SK-N-SH treated with all-trans-retinoic acid at 6 μM for 48 hours (cell line): ENCODE measurements at regions not wholly inside any gene's neighbourhood (a gene's known extent, or its start where the extent isn't known, plus 50 kb on each side); places are given as distances from the start of the nearest gene placed in this dataset.
"Not testable (repeated sequence)": the region's sequence is repeated elsewhere in the genome, so short reads cannot be mapped to it uniquely, and the experiment has no call there.

ENCODE experiments used
- ATAC-seq: fragments of 200-7000 bp; cut with Tn5 transposase; 3 replicates; pipeline ENCODE4 v1.9.1; 2020; ENCODE audit warnings: mild to moderate bottlenecking, moderate library complexity
- ARNTL ChIP-seq: fragments of 450-650 bp; formaldehyde crosslinking; IDR thresholded peaks from 2 replicates; pipeline ENCODE4 v1.5.0; 2020; ENCODE audit warnings: low read depth, mild to moderate bottlenecking, moderate library complexity, borderline replicate concordance
- BACH2 ChIP-seq: fragments of 250-450 bp; sonication (Bioruptor Pico); IDR thresholded peaks from 2 replicates; pipeline ENCODE4 v1.9.0; 2021; ENCODE audit warnings: mild to moderate bottlenecking, borderline replicate concordance
- CSDC2 ChIP-seq: fragments of 250-450 bp; sonication (Bioruptor Pico); IDR thresholded peaks from 2 replicates; pipeline ENCODE4 v1.5.0; 2020; ENCODE audit warnings: mild to moderate bottlenecking, moderate library complexity
- ESRRG ChIP-seq: fragments of 250-450 bp; sonication (Bioruptor Pico); IDR thresholded peaks from 2 replicates; pipeline ENCODE4 v1.6.1; 2021; ENCODE audit warnings: mild to moderate bottlenecking
- GLIS3 ChIP-seq: fragments of 250-450 bp; sonication (Bioruptor Pico); IDR thresholded peaks from 2 replicates; pipeline ENCODE4 v1.5.0; 2020; ENCODE audit warnings: mild to moderate bottlenecking, moderate library complexity
- ISL1 ChIP-seq: fragments of 250-450 bp; sonication (Bioruptor Pico); IDR thresholded peaks from 2 replicates; pipeline ENCODE4 v2.1.2; 2022; ENCODE audit warnings: mild to moderate bottlenecking, moderate library complexity
- OSR1 ChIP-seq: fragments of 250-450 bp; sonication (Bioruptor Pico); IDR thresholded peaks from 2 replicates; pipeline ENCODE4 v1.8.0; 2022; ENCODE audit warnings: moderate library complexity, mild to moderate bottlenecking, inconsistent platforms
- PPARA ChIP-seq: fragments of 250-450 bp; sonication (Bioruptor Pico); IDR thresholded peaks from 2 replicates; pipeline ENCODE4 v1.5.0; 2020; ENCODE audit warnings: mild to moderate bottlenecking, borderline replicate concordance
- RARB ChIP-seq: fragments of 250-450 bp; sonication (Bioruptor Pico); IDR thresholded peaks from 2 replicates; pipeline ENCODE4 v1.8.0; 2021; ENCODE audit warnings: mild to moderate bottlenecking, moderate library complexity
- SNAI2 ChIP-seq: fragments of 250-450 bp; sonication (Bioruptor Pico); IDR thresholded peaks from 2 replicates; pipeline ENCODE4 v1.5.0; 2020; ENCODE audit warnings: mild to moderate bottlenecking, moderate library complexity
- TCF4 ChIP-seq: fragments of 250-450 bp; sonication (Bioruptor Pico); IDR thresholded peaks from 2 replicates; pipeline ENCODE4 v1.8.0; 2021; ENCODE audit warnings: mild to moderate bottlenecking, moderate library complexity, borderline replicate concordance
- TOX ChIP-seq: fragments of 250-450 bp; sonication (Bioruptor Pico); IDR thresholded peaks from 2 replicates; pipeline ENCODE4 v1.8.0; 2021; ENCODE audit warnings: mild to moderate bottlenecking, moderate library complexity, borderline replicate concordance
- ZC3H10 ChIP-seq: fragments of 250-450 bp; sonication (Bioruptor Pico); IDR thresholded peaks from 2 replicates; pipeline ENCODE4 v1.5.1; 2021; ENCODE audit warnings: mild to moderate bottlenecking, moderate library complexity
- ZFP3 ChIP-seq: fragments of 250-450 bp; sonication (Bioruptor Pico); IDR thresholded peaks from 2 replicates; pipeline ENCODE4 v1.5.0; 2020; ENCODE audit warnings: mild to moderate bottlenecking, moderate library complexity
- ZFP30 ChIP-seq: fragments of 450-650 bp; formaldehyde crosslinking; IDR thresholded peaks from 2 replicates; pipeline ENCODE4 v1.5.0; 2022; ENCODE audit warnings: mild to moderate bottlenecking, moderate library complexity
- ZNF565 ChIP-seq: fragments of 450-650 bp; formaldehyde crosslinking; conservative IDR thresholded peaks from 2 replicates; pipeline ENCODE4 v1.5.0; 2020; ENCODE audit warnings: low read depth, mild to moderate bottlenecking, moderate library complexity
- ZNF70 ChIP-seq: fragments of 450-650 bp; formaldehyde crosslinking; IDR thresholded peaks from 2 replicates; pipeline ENCODE4 v1.5.0; 2020; ENCODE audit warnings: mild to moderate bottlenecking, moderate library complexity
- ZNF8 ChIP-seq: fragments of 450-650 bp; formaldehyde crosslinking; IDR thresholded peaks from 2 replicates; pipeline ENCODE4 v1.5.0; 2020; ENCODE audit warnings: mild to moderate bottlenecking, moderate library complexity
- TF ChIP-seq, protein P1 (sequence below): fragments of 250-450 bp; sonication (Bioruptor Pico); IDR thresholded peaks from 2 replicates; pipeline ENCODE4 v1.5.1; 2020; ENCODE audit warnings: low read depth, mild to moderate bottlenecking, moderate library complexity
- TF ChIP-seq, protein P2 (sequence below): fragments of 250-450 bp; sonication (Bioruptor Pico); IDR thresholded peaks from 2 replicates; pipeline ENCODE4 v1.5.1; 2021; ENCODE audit warnings: mild to moderate bottlenecking, moderate library complexity
- TF ChIP-seq, protein P3 (sequence below): fragments of 250-450 bp; sonication (Bioruptor Pico); IDR thresholded peaks from 2 replicates; pipeline ENCODE4 v1.8.0; 2021; ENCODE audit warnings: low read depth, mild to moderate bottlenecking, moderate library complexity, borderline replicate concordance
- TF ChIP-seq, protein P4 (sequence below): fragments of 250-450 bp; sonication (Bioruptor Pico); IDR thresholded peaks from 2 replicates; pipeline ENCODE4 v1.8.0; 2020; ENCODE audit warnings: mild to moderate bottlenecking, moderate library complexity, borderline replicate concordance
- TF ChIP-seq, protein P5 (sequence below): fragments of 250-450 bp; sonication (Bioruptor Pico); IDR thresholded peaks from 2 replicates; pipeline ENCODE4 v1.5.0; 2020; ENCODE audit warnings: mild to moderate bottlenecking, moderate library complexity

DNA sequence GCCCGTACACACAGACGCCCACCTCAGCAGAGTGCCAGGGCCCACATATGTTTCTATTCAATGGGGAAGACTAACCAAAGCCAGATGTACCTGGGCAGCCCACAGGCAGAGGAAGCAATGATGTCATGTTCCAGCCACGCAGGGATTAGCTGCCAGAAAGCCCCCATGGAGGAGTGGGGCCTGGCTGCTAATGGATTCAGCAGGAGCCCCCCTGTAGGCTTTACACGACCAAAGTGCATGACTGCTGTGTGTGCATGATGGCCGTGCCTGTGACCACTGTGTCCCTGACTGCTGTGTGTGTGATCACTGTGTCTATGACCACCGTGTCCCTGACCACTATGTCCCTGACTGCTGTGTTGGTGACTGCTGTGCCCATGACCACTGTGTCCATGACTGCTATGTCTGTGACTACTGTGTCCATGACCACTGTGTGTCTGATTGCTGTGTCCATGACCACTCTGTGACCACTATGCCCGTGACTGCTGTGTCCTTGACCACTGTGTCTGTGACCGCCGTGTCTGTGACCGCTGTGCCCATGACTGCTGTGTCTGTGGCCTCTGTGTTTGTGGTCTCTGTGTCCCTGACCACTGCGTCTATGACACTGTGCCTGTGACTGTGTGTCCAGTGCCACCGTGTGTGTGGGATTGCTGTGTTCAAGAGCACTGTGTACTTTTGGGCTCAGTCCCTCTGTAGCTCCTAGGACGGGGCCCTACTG is 409.3 kb downstream of the RPS24 start:
- peak; percentile 75 for ATAC-seq
- TF ChIP-seq, protein P1, sequence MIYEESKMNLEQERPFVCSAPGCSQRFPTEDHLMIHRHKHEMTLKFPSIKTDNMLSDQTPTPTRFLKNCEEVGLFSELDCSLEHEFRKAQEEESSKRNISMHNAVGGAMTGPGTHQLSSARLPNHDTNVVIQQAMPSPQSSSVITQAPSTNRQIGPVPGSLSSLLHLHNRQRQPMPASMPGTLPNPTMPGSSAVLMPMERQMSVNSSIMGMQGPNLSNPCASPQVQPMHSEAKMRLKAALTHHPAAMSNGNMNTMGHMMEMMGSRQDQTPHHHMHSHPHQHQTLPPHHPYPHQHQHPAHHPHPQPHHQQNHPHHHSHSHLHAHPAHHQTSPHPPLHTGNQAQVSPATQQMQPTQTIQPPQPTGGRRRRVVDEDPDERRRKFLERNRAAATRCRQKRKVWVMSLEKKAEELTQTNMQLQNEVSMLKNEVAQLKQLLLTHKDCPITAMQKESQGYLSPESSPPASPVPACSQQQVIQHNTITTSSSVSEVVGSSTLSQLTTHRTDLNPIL (CRISPR knock-in tag), result no peak
- TF ChIP-seq PPARA (CRISPR knock-in tag) (no peak), CSDC2 (no peak), ZNF8 (CRISPR knock-in tag) (no peak), TOX (CRISPR knock-in tag) (no peak), ZC3H10 (CRISPR knock-in tag) (no peak), OSR1 (CRISPR knock-in tag) (no peak), ZNF70 (CRISPR knock-in tag) (0 out of 2 replicates have a peak, but pooled peaks have one; percentile 28), TCF4 (CRISPR knock-in tag) (peak; percentile 95), ZNF565 (CRISPR knock-in tag) (peak; percentile 52; the same call in 1 of the 2 replicates), GLIS3 (CRISPR knock-in tag) (no peak), ARNTL (0 out of 2 replicates have a peak, but pooled peaks have one; percentile 37), RARB (CRISPR knock-in tag) (no peak), ZFP3 (CRISPR knock-in tag) (0 out of 2 replicates have a peak, but pooled peaks have one; percentile 25), ISL1 (CRISPR knock-in tag) (no peak), BACH2 (CRISPR knock-in tag) (0 out of 2 replicates have a peak, but pooled peaks have one; percentile 62), ZFP30 (no peak), SNAI2 (CRISPR knock-in tag) (peak; percentile 40; the same call in 1 of the 2 replicates), ESRRG (CRISPR knock-in tag) (no peak)
- TF ChIP-seq, protein P2, sequence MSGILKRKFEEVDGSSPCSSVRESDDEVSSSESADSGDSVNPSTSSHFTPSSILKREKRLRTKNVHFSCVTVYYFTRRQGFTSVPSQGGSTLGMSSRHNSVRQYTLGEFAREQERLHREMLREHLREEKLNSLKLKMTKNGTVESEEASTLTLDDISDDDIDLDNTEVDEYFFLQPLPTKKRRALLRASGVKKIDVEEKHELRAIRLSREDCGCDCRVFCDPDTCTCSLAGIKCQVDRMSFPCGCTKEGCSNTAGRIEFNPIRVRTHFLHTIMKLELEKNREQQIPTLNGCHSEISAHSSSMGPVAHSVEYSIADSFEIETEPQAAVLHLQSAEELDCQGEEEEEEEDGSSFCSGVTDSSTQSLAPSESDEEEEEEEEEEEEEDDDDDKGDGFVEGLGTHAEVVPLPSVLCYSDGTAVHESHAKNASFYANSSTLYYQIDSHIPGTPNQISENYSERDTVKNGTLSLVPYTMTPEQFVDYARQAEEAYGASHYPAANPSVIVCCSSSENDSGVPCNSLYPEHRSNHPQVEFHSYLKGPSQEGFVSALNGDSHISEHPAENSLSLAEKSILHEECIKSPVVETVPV (CRISPR knock-in tag), result no peak
- TF ChIP-seq, protein P3, sequence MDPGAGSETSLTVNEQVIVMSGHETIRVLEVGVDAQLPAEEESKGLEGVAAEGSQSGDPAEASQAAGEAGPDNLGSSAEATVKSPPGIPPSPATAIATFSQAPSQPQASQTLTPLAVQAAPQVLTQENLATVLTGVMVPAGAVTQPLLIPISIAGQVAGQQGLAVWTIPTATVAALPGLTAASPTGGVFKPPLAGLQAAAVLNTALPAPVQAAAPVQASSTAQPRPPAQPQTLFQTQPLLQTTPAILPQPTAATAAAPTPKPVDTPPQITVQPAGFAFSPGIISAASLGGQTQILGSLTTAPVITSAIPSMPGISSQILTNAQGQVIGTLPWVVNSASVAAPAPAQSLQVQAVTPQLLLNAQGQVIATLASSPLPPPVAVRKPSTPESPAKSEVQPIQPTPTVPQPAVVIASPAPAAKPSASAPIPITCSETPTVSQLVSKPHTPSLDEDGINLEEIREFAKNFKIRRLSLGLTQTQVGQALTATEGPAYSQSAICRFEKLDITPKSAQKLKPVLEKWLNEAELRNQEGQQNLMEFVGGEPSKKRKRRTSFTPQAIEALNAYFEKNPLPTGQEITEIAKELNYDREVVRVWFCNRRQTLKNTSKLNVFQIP (CRISPR knock-in tag), result no peak
- TF ChIP-seq, protein P4, sequence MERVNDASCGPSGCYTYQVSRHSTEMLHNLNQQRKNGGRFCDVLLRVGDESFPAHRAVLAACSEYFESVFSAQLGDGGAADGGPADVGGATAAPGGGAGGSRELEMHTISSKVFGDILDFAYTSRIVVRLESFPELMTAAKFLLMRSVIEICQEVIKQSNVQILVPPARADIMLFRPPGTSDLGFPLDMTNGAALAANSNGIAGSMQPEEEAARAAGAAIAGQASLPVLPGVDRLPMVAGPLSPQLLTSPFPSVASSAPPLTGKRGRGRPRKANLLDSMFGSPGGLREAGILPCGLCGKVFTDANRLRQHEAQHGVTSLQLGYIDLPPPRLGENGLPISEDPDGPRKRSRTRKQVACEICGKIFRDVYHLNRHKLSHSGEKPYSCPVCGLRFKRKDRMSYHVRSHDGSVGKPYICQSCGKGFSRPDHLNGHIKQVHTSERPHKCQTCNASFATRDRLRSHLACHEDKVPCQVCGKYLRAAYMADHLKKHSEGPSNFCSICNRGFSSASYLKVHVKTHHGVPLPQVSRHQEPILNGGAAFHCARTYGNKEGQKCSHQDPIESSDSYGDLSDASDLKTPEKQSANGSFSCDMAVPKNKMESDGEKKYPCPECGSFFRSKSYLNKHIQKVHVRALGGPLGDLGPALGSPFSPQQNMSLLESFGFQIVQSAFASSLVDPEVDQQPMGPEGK (CRISPR knock-in tag), result no peak
- TF ChIP-seq, protein P5, sequence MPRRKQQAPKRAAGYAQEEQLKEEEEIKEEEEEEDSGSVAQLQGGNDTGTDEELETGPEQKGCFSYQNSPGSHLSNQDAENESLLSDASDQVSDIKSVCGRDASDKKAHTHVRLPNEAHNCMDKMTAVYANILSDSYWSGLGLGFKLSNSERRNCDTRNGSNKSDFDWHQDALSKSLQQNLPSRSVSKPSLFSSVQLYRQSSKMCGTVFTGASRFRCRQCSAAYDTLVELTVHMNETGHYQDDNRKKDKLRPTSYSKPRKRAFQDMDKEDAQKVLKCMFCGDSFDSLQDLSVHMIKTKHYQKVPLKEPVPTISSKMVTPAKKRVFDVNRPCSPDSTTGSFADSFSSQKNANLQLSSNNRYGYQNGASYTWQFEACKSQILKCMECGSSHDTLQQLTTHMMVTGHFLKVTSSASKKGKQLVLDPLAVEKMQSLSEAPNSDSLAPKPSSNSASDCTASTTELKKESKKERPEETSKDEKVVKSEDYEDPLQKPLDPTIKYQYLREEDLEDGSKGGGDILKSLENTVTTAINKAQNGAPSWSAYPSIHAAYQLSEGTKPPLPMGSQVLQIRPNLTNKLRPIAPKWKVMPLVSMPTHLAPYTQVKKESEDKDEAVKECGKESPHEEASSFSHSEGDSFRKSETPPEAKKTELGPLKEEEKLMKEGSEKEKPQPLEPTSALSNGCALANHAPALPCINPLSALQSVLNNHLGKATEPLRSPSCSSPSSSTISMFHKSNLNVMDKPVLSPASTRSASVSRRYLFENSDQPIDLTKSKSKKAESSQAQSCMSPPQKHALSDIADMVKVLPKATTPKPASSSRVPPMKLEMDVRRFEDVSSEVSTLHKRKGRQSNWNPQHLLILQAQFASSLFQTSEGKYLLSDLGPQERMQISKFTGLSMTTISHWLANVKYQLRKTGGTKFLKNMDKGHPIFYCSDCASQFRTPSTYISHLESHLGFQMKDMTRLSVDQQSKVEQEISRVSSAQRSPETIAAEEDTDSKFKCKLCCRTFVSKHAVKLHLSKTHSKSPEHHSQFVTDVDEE (CRISPR knock-in tag), result peak; percentile 89

DNA sequence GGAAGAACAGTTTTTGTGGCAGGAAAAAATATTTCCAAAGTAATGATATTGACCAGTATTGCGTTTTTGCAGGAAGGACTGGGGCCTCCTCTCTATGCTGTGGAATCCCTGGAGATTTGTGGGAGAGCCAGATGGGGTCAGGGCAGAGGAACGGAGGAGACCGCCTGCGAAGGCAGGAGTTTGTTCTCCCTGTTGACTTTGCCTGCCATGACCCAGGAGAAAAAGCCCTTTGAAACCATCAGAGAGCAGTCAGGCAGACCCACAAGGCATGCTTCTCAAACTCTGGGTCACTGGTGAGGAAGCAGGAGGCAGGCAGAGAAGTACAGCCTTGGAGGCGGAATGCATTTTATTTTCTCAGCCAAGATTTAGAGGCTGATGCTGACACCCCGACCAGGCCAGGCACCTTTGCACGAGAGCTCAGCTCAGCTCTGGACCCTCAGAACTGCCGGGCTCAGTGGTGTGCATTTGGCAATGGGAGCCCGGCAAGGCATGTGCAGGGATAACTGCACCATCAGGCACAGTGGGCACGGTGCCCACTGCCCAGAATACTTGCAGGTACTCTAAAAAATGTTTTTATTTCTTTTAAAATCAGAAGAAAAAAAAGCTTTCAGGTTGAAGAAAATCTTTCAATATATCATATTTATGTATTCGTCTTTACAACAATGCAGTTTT is 410.4 kb downstream of the RPS24 start:
- no peak for ATAC-seq
- TF ChIP-seq SNAI2 (CRISPR knock-in tag), result no peak
- TF ChIP-seq, protein P2 (CRISPR knock-in tag), result no peak
- TF ChIP-seq ESRRG (CRISPR knock-in tag), result no peak
- TF ChIP-seq, protein P5 (CRISPR knock-in tag), result no peak
- TF ChIP-seq OSR1 (CRISPR knock-in tag), result no peak

DNA sequence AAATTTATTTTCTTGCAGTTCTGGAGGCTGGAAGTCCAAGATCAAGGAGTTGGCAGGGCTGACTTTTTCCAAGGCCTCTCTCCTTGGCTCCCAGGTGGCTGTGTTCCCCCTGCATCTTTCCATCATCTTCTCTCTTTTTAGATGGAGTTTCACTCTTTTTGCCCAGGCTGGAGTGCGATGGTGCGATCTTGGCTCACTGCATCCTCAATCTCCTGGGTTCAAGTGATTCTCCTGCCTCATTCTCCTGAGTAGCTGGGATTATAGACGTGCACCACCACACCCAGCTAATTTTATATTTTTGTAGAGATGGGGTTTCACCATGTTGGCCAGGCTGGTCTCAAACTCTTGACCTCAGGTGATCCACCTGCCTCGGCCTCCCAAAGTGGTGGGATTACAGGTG is 411.1 kb downstream of the RPS24 start:
- ATAC-seq, result not testable (repeated sequence)
